ENCODE measurements at regions not wholly inside any gene's neighbourhood (a gene's known extent, or its start where the extent isn't known, plus 50 kb on each side); places are given as distances from the start of the nearest gene placed in this dataset.

DNA sequence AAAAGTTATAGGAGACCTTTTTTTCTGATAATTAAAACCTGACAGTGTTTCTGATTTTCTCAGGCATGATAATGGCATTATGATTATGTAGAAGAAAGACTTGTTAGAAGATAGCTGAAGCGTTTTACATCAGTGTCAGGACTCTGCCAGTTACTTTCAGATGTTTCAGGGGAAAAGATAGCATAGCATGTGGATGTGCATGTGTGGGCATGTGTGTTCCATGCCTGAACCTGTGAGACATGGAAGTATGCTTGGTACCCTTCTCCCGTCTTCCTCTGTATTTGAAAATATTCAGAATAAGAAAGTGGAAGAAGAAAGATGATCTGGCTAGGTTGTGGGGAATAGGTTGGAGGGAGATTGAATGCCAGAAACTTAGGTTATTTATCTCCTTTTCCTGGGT lies 113.1 kb upstream of the PCAT7 start:
- no peaks in the 10 kb centered on the region for H3K36me3 ChIP-seq (ENCODE audit: insufficient read depth, low read length)
- no peak for DNase-seq (ENCODE audit: insufficient read length, low spot score, missing footprints)
- no peaks in the 10 kb centered on the region for H3K79me2 ChIP-seq (ENCODE audit: insufficient read depth, low read length)
- H4K20me1 ChIP-seq (ENCODE audit: insufficient read depth, low read length) = no peaks in the 10 kb centered on the region
- H3K4me2 ChIP-seq (ENCODE audit: insufficient read depth, low read length) = no peak overlapping the region
- no peak overlapping the region for H3K27ac ChIP-seq (ENCODE audit: low read depth, low read length)
- no peak overlapping the region for H3K4me3 ChIP-seq (ENCODE audit: insufficient read depth, low read length)
- no peaks in the 10 kb centered on the region for H3K27me3 ChIP-seq (ENCODE audit: insufficient read depth, low read length)
- TF ChIP-seq, protein P1, sequence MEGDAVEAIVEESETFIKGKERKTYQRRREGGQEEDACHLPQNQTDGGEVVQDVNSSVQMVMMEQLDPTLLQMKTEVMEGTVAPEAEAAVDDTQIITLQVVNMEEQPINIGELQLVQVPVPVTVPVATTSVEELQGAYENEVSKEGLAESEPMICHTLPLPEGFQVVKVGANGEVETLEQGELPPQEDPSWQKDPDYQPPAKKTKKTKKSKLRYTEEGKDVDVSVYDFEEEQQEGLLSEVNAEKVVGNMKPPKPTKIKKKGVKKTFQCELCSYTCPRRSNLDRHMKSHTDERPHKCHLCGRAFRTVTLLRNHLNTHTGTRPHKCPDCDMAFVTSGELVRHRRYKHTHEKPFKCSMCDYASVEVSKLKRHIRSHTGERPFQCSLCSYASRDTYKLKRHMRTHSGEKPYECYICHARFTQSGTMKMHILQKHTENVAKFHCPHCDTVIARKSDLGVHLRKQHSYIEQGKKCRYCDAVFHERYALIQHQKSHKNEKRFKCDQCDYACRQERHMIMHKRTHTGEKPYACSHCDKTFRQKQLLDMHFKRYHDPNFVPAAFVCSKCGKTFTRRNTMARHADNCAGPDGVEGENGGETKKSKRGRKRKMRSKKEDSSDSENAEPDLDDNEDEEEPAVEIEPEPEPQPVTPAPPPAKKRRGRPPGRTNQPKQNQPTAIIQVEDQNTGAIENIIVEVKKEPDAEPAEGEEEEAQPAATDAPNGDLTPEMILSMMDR (IDR thresholded peaks at IDR 0.05; ENCODE audit: extremely low read depth, low read depth, low read length) = no peak
- no peaks in the 10 kb centered on the region for H3K4me1 ChIP-seq (ENCODE audit: insufficient read depth, low read length)
- no peaks in the 10 kb centered on the region for H3K9me3 ChIP-seq (ENCODE audit: low read depth, low read length)
- H2AFZ ChIP-seq (ENCODE audit: low read length) = no peak overlapping the region

DNA sequence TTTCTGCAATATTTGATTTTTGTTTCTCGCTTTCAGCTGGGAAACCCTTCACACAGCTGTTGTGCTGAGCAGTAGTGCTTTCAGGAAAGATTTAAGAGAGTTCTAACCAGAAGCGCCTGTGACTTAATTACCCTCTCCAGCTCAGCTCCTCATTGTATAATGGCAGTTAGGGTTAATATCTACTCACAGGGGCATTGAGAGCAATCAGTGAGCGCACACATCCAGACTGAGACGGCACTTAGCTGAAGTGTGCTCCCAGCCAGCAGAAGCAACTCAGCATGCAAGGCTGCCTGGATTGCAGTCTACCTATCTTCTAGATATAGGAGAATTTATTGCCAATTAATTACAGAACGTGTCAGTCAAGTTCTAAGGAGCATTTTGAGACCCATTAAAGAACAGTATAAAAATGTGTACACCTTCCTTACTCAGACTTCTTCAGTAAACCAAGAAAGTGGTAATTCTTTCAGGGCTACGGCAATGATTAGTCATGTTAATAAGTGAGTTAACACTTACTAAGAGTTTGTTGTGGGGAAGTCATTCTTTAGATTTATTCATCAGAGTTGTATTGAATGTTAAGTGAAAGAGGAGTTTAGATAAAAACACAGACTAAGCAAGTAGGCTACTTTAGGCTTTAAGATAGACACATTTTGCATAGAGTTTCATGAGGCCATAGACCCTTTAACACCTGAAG lies 111.7 kb upstream of the PCAT7 start:
- no peaks in the 10 kb centered on the region for H4K20me1 ChIP-seq (ENCODE audit: insufficient read depth, low read length)
- H3K4me3 ChIP-seq (ENCODE audit: insufficient read depth, low read length) = no peak overlapping the region
- DNase-seq (ENCODE audit: insufficient read length, low spot score, missing footprints) = no peak
- H3K27me3 ChIP-seq (ENCODE audit: insufficient read depth, low read length) = no peaks in the 10 kb centered on the region
- no peak overlapping the region for H3K4me2 ChIP-seq (ENCODE audit: insufficient read depth, low read length)
- no peak overlapping the region for H3K27ac ChIP-seq (ENCODE audit: low read depth, low read length)
- no peak overlapping the region for H2AFZ ChIP-seq (ENCODE audit: low read length)
- H3K79me2 ChIP-seq (ENCODE audit: insufficient read depth, low read length) = no peaks in the 10 kb centered on the region
- TF ChIP-seq, protein P1 (IDR thresholded peaks at IDR 0.05; ENCODE audit: extremely low read depth, low read depth, low read length) = no peak
- H3K9me3 ChIP-seq (ENCODE audit: low read depth, low read length) = no peaks in the 10 kb centered on the region
- H3K36me3 ChIP-seq (ENCODE audit: insufficient read depth, low read length) = peaks cover 6% of the 10 kb centered on the region
- no peaks in the 10 kb centered on the region for H3K4me1 ChIP-seq (ENCODE audit: insufficient read depth, low read length)

DNA sequence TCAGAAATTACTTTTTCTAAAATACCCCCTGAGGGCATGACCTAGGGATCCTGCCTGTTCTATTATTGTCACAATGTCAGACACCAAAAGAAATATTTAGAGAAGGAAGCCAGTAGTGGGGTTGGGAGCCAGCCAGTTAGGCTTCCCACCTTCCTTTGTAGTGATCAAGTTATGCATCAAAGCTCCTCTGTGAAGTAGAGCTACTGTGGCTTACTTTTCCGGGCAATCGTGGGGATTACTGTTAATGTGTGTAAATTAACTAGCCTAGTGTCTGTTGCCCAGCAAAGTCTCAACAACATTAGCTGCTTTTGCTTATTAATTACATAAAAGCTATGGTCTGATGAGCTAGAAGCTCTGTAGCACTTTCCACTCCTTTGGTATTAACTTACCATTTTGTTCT lies 109.0 kb upstream of the PCAT7 start:
- Histone ChIP-seq H3K4me2 (ENCODE audit: insufficient read depth, low read length) (no peak overlapping the region), H3K27me3 (ENCODE audit: insufficient read depth, low read length) (no peaks in the 10 kb centered on the region), H4K20me1 (ENCODE audit: insufficient read depth, low read length) (no peaks in the 10 kb centered on the region), H3K9me3 (ENCODE audit: low read depth, low read length) (no peaks in the 10 kb centered on the region), H3K4me3 (ENCODE audit: insufficient read depth, low read length) (no peak overlapping the region), H3K4me1 (ENCODE audit: insufficient read depth, low read length) (no peaks in the 10 kb centered on the region), H3K36me3 (ENCODE audit: insufficient read depth, low read length) (peaks cover 13% of the 10 kb centered on the region), H2AFZ (ENCODE audit: low read length) (no peak overlapping the region), H3K79me2 (ENCODE audit: insufficient read depth, low read length) (no peaks in the 10 kb centered on the region), H3K27ac (ENCODE audit: low read depth, low read length) (no peak overlapping the region)
- TF ChIP-seq, protein P1 (IDR thresholded peaks at IDR 0.05; ENCODE audit: extremely low read depth, low read depth, low read length) = no peak
- DNase-seq (ENCODE audit: insufficient read length, low spot score, missing footprints) = no peak

DNA sequence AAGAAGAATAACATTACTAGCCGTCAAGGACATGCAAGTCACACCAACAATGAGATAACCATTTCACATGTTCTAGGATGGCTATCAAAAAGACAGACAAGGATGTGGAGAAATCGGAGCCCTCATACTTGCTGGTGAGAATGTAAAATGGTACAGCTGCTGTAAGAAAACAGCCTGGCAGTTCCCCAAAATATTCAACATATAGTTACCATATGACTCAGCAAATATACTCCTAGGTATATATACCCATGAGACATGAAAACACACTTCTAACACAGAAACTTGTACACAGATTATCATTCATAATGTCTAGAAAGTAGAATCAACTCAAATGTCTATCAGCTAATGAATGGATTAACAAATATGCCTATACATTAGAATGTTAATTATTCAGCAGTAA lies 105.4 kb upstream of the PCAT7 start:
- Histone ChIP-seq H3K36me3 (ENCODE audit: insufficient read depth, low read length) (peaks cover 26% of the 10 kb centered on the region), H3K27me3 (ENCODE audit: insufficient read depth, low read length) (no peaks in the 10 kb centered on the region), H3K4me3 (ENCODE audit: insufficient read depth, low read length) (no peak overlapping the region), H2AFZ (ENCODE audit: low read length) (no peak overlapping the region), H3K4me2 (ENCODE audit: insufficient read depth, low read length) (no peak overlapping the region), H4K20me1 (ENCODE audit: insufficient read depth, low read length) (no peaks in the 10 kb centered on the region), H3K4me1 (ENCODE audit: insufficient read depth, low read length) (no peaks in the 10 kb centered on the region), H3K27ac (ENCODE audit: low read depth, low read length) (no peak overlapping the region), H3K79me2 (ENCODE audit: insufficient read depth, low read length) (no peaks in the 10 kb centered on the region), H3K9me3 (ENCODE audit: low read depth, low read length) (no peaks in the 10 kb centered on the region)
- DNase-seq (ENCODE audit: insufficient read length, low spot score, missing footprints) = no peak
- TF ChIP-seq, protein P1 (IDR thresholded peaks at IDR 0.05; ENCODE audit: extremely low read depth, low read depth, low read length) = no peak

All from osteoblast (primary cell).